Parathyroid adenoma (tissue), 2 donors: ENCODE measurements at regions not wholly inside any gene's neighbourhood (a gene's known extent, or its start where the extent isn't known, plus 50 kb on each side); places are given as distances from the start of the nearest gene placed in this dataset.

Source experiments
- H2AFZ ChIP-seq: fragments of 300-600 bp; sonication (generic); one replicate; pipeline ENCODE4 v1.7.0; 2017; ENCODE audit warnings: antibody characterized with exemption, mild to moderate bottlenecking
- H3K27ac ChIP-seq: fragments of 300-600 bp; sonication (generic); one replicate; pipeline ENCODE4 v1.7.0; 2017
- H3K27me3 ChIP-seq: fragments of 300-600 bp; sonication (generic); one replicate; pipeline ENCODE4 v1.7.0; 2017; ENCODE audit warnings: low read length; ENCODE audit not compliant: control insufficient read depth, insufficient read depth
- H3K36me3 ChIP-seq: fragments of 300-600 bp; sonication (generic); one replicate; pipeline ENCODE4 v1.7.0; 2017; ENCODE audit warnings: low read length; ENCODE audit not compliant: control insufficient read depth, insufficient read depth
- H3K4me1 ChIP-seq: fragments of 300-600 bp; sonication (generic); one replicate; pipeline ENCODE4 v1.7.0; 2017; ENCODE audit warnings: control low read depth
- H3K4me2 ChIP-seq: fragments of 300-600 bp; sonication (generic); one replicate; pipeline ENCODE4 v1.7.0; 2017; ENCODE audit warnings: low read length
- H3K4me3 ChIP-seq: fragments of 300-600 bp; sonication (generic); one replicate; pipeline ENCODE4 v1.7.0; 2017; ENCODE audit warnings: low read depth, low read length
- H3K79me2 ChIP-seq: fragments of 300-600 bp; sonication (generic); one replicate; pipeline ENCODE4 v1.7.0; 2017; ENCODE audit warnings: control low read depth
- H3K9ac ChIP-seq: fragments of 300-600 bp; sonication (generic); one replicate; pipeline ENCODE4 v1.7.0; 2017; ENCODE audit warnings: mild to moderate bottlenecking
- H3K9me3 ChIP-seq: fragments of 300-600 bp; sonication (generic); one replicate; pipeline ENCODE4 v1.7.0; 2017; ENCODE audit warnings: low read length; ENCODE audit not compliant: control insufficient read depth
- CTCF ChIP-seq: fragments of 300-600 bp; sonication (generic); IDR thresholded peaks from one replicate; pipeline ENCODE4 v1.7.0; 2017; ENCODE audit warnings: antibody characterized with exemption, mild to moderate bottlenecking
- donor health status: primary hyperparathyroidism.

GRCh38 chr3:33919312-33920120 is 121.1 kb downstream of the PDCD6IP start:
- Histone ChIP-seq H3K27me3 (no peaks in the 10 kb centered on the region), H2AFZ (no peak overlapping the region), H3K9ac (no peak overlapping the region), H3K4me3 (no peak overlapping the region), H3K4me2 (no peak overlapping the region), H3K4me1 (no peaks in the 10 kb centered on the region), H3K27ac (no peak overlapping the region), H3K79me2 (no peaks in the 10 kb centered on the region), H3K36me3 (no peaks in the 10 kb centered on the region), H3K9me3 (no peaks in the 10 kb centered on the region)
- TF ChIP-seq CTCF: no peak

- Histone ChIP-seq H3K9ac (no peak overlapping the region), H3K27ac (no peak overlapping the region), H3K79me2 (no peaks in the 10 kb centered on the region), H3K4me2 (no peak overlapping the region), H2AFZ (no peak overlapping the region), H3K27me3 (no peaks in the 10 kb centered on the region), H3K36me3 (no peaks in the 10 kb centered on the region), H3K4me3 (no peak overlapping the region), H3K4me1 (no peaks in the 10 kb centered on the region), H3K9me3 (no peaks in the 10 kb centered on the region)
- TF ChIP-seq CTCF: no peak
Observed at GRCh38 chr3:33920511-33920910, 122.1 kb downstream of the PDCD6IP start.

GRCh38 chr3:33921608-33922007 is 123.2 kb downstream of the PDCD6IP start:
- no peaks in the 10 kb centered on the region for H3K4me1 ChIP-seq
- H2AFZ ChIP-seq: no peak overlapping the region
- no peaks in the 10 kb centered on the region for H3K27me3 ChIP-seq
- no peak overlapping the region for H3K4me3 ChIP-seq
- no peak for TF ChIP-seq CTCF
- H3K9ac ChIP-seq: no peak overlapping the region
- no peak overlapping the region for H3K27ac ChIP-seq
- no peaks in the 10 kb centered on the region for H3K36me3 ChIP-seq
- no peak overlapping the region for H3K4me2 ChIP-seq
- H3K79me2 ChIP-seq: no peaks in the 10 kb centered on the region
- H3K9me3 ChIP-seq: no peaks in the 10 kb centered on the region

- Histone ChIP-seq H3K4me2 (no peak overlapping the region), H3K4me3 (no peak overlapping the region), H3K79me2 (no peaks in the 10 kb centered on the region), H3K36me3 (no peaks in the 10 kb centered on the region), H3K4me1 (no peaks in the 10 kb centered on the region), H3K27me3 (no peaks in the 10 kb centered on the region), H3K9ac (no peak overlapping the region), H3K9me3 (no peaks in the 10 kb centered on the region), H2AFZ (no peak overlapping the region), H3K27ac (no peak overlapping the region)
- no peak for TF ChIP-seq CTCF
Observed at GRCh38 chr3:33926998-33927605, 128.7 kb downstream of the PDCD6IP start.
